AG04450 (cell line): ENCODE measurements at regions not wholly inside any gene's neighbourhood (a gene's known extent, or its start where the extent isn't known, plus 50 kb on each side); places are given as distances from the start of the nearest gene placed in this dataset.

Source experiments
- CTCF ChIA-PET: fragments of 300-600, 350-600 bp; formaldehyde crosslinking; extraction: SDS; loops from one replicate; lab custom pipeline; 2022; ENCODE audit warnings: antibody characterized with exemption, inconsistent platforms; lab: Charles Lee
- POLR2A ChIA-PET: fragments of 350-600 bp; formaldehyde crosslinking; extraction: SDS; loops from one replicate; lab custom pipeline; 2021; ENCODE audit warnings: antibody characterized with exemption, inconsistent platforms; lab: Yijun Ruan, JAX
- DNase-seq: peaks from one replicate; pipeline ENCODE4 v3.0.0-alpha.2; 2011; ENCODE audit warnings: low read depth, low spot score
- H3K27ac ChIP-seq: one replicate; pipeline ENCODE4 v1.5.1; 2012; ENCODE audit warnings: low read depth, low read length, control low read depth
- H3K27me3 ChIP-seq: one replicate; pipeline ENCODE4 v1.6.0; 2012; ENCODE audit warnings: low read length; ENCODE audit not compliant: control insufficient read depth, insufficient read depth
- H3K4me3 ChIP-seq: 2 replicates; pipeline ENCODE4 v1.5.1; 2011; ENCODE audit warnings: mild to moderate bottlenecking, low read depth, low read length, control low read depth
- H3K9me3 ChIP-seq: 2 replicates; pipeline ENCODE4 v1.5.1; 2012; ENCODE audit warnings: low read length; ENCODE audit not compliant: control insufficient read depth, insufficient read depth
- CTCF ChIP-seq: IDR thresholded peaks from 2 replicates; pipeline ENCODE4 v1.5.1; 2011; ENCODE audit warnings: low read depth, low read length, control low read depth, inconsistent platforms

- DNase-seq = no peak
These were observed 969.7 kb downstream of the CDH11 start for GRCh38 chr16:64151990-64152767.

GRCh38 chr16:64150193-64150592 lies 971.7 kb downstream of the CDH11 start:
- Histone ChIP-seq H3K9me3 (no peaks in the 10 kb centered on the region), H3K27ac (no peak overlapping the region), H3K27me3 (no peaks in the 10 kb centered on the region), H3K4me3 (no peak overlapping the region)
- ChIA-PET POLR2A (no interaction called here), CTCF (no interaction called here)
- no peak for DNase-seq
- no peak for TF ChIP-seq CTCF

More at GRCh38 chr16:64151990-64152767, 969.7 kb downstream of the CDH11 start:
- CTCF ChIA-PET = no interaction called here
- no peak for TF ChIP-seq CTCF
- H3K4me3 ChIP-seq = no peak overlapping the region
- POLR2A ChIA-PET = no interaction called here
- no peaks in the 10 kb centered on the region for H3K9me3 ChIP-seq
- H3K27ac ChIP-seq = no peak overlapping the region
- H3K27me3 ChIP-seq = no peaks in the 10 kb centered on the region

- CTCF ChIA-PET = no interaction called here
These were observed 972.1 kb downstream of the CDH11 start for GRCh38 chr16:64149756-64150155.

GRCh38 chr16:64148356-64148755 lies 973.5 kb downstream of the CDH11 start:
- no peak overlapping the region for H3K27ac ChIP-seq
- DNase-seq = no peak
- H3K9me3 ChIP-seq = no peaks in the 10 kb centered on the region
- no peak for TF ChIP-seq CTCF
- H3K27me3 ChIP-seq = no peaks in the 10 kb centered on the region
- ChIA-PET POLR2A (no interaction called here), CTCF (no interaction called here)
- H3K4me3 ChIP-seq = no peak overlapping the region

More at GRCh38 chr16:64149756-64150155, 972.1 kb downstream of the CDH11 start:
- Histone ChIP-seq H3K27me3 (no peaks in the 10 kb centered on the region), H3K9me3 (no peaks in the 10 kb centered on the region), H3K4me3 (no peak overlapping the region), H3K27ac (no peak overlapping the region)
- POLR2A ChIA-PET = no interaction called here
- DNase-seq = no peak
- no peak for TF ChIP-seq CTCF

- CTCF ChIA-PET = no interaction called here
- H3K9me3 ChIP-seq = no peaks in the 10 kb centered on the region
- no peak for TF ChIP-seq CTCF
- H3K27me3 ChIP-seq = no peaks in the 10 kb centered on the region
- no peak overlapping the region for H3K4me3 ChIP-seq
- POLR2A ChIA-PET = no interaction called here
- DNase-seq = no peak
- H3K27ac ChIP-seq = no peak overlapping the region
These were observed 973.9 kb downstream of the CDH11 start for GRCh38 chr16:64147941-64148340.
